Natural killer cell (primary cell): ENCODE measurements at regions not wholly inside any gene's neighbourhood (a gene's known extent, or its start where the extent isn't known, plus 50 kb on each side); places are given as distances from the start of the nearest gene placed in this dataset.

Source experiments
- ATAC-seq, 3 donors: fragments of 150-1000 bp in 2 of 3; fragments of 200-7000 bp in 1 of 3; cut with Tn5 transposase; 1 replicate in 1 of 3; 2 replicates in 2 of 3; pipeline ENCODE4 v1.10.0; 2021; ENCODE audit warnings: mild to moderate bottlenecking in 2 of 3, moderate library complexity in 2 of 3
- DNase-seq, 2 donors: peaks; one replicate each; pipeline versions ENCODE4 v3.0.0 to v3.0.0-alpha.2; 2013 to 2021; ENCODE audit warnings: mixed read lengths in 1 of 2
- H3K27ac ChIP-seq: one replicate; pipeline ENCODE4 v1.5.1; 2013; ENCODE audit warnings: mild to moderate bottlenecking, low read length
- H3K27me3 ChIP-seq: one replicate; pipeline ENCODE4 v1.6.1; 2013; ENCODE audit warnings: low read length; ENCODE audit not compliant: control insufficient read depth, insufficient read depth
- H3K36me3 ChIP-seq: one replicate; pipeline ENCODE4 v1.6.1; 2013; ENCODE audit warnings: low read length; ENCODE audit not compliant: control insufficient read depth, insufficient read depth
- H3K4me1 ChIP-seq: one replicate; pipeline ENCODE4 v1.6.1; 2013; ENCODE audit warnings: low read length; ENCODE audit not compliant: control insufficient read depth, insufficient read depth
- H3K4me3 ChIP-seq: one replicate; pipeline ENCODE4 v1.5.1; 2013; ENCODE audit warnings: low read length
- H3K9me3 ChIP-seq: one replicate; pipeline ENCODE4 v1.6.1; 2013; ENCODE audit warnings: low read length; ENCODE audit not compliant: control insufficient read depth, insufficient read depth
- H3K27ac Mint-ChIP-seq, 2 donors: one replicate each; pipeline ENCODE4 v1.8.0; 2022; ENCODE audit warnings: mild to moderate bottlenecking in 2 of 2, mixed read lengths in 2 of 2, moderate library complexity in 1 of 2
- H3K27me3 Mint-ChIP-seq, 2 donors: one replicate each; pipeline ENCODE4 v1.8.0; 2022; ENCODE audit warnings: low read depth in 2 of 2, mixed read lengths in 2 of 2
- H3K36me3 Mint-ChIP-seq: one replicate; pipeline ENCODE4 v1.8.0; 2022; ENCODE audit warnings: mixed read lengths
- H3K4me1 Mint-ChIP-seq, 2 donors: one replicate each; pipeline ENCODE4 v1.8.0; 2022; ENCODE audit warnings: mixed read lengths in 2 of 2
- H3K4me3 Mint-ChIP-seq: one replicate; pipeline ENCODE4 v1.8.0; 2022; ENCODE audit warnings: mild to moderate bottlenecking, moderate library complexity, mixed read lengths
- H3K9me3 Mint-ChIP-seq, 2 donors: one replicate each; pipeline ENCODE4 v1.8.0; 2022; ENCODE audit warnings: mixed read lengths in 2 of 2
- CTCF ChIP-seq: fragments of 200-600 bp; IDR thresholded peaks from one replicate; pipeline ENCODE4 v1.8.0; 2022; ENCODE audit warnings: antibody characterized with exemption
- WGBS: methylation state at CpG from one replicate; pipeline ENCODE4 v1.1.7; 2013; ENCODE audit warnings: missing lambda C conversion rate; ENCODE audit not compliant: insufficient coverage; 5-methylcytosine and 5-hydroxymethylcytosine counted together
- intact Hi-C: fragments of 100-400 bp; cut with micrococcal nuclease; formaldehyde crosslinking; loops from one replicate; pipeline ENCODE4 v1.14.2; 2022

GRCh38 chr13:111399776-111400538 lies 79.5 kb downstream of the TEX29 start:
- 90% methylated on average over 18 of the region's 18 CpGs for WGBS
- Mint-ChIP-seq H3K27me3 (peaks cover 0 to 4% of the 10 kb centered on the region in 2 donors), H3K36me3 (no peaks in the 10 kb centered on the region), H3K9me3 (no peaks in the 10 kb centered on the region), H3K27ac (no peak overlapping the region), H3K4me1 (no peaks in the 10 kb centered on the region), H3K4me3 (no peak overlapping the region)
- Histone ChIP-seq H3K9me3 (no peaks in the 10 kb centered on the region), H3K4me3 (no peak overlapping the region), H3K36me3 (no peaks in the 10 kb centered on the region), H3K27me3 (no peaks in the 10 kb centered on the region), H3K4me1 (no peaks in the 10 kb centered on the region), H3K27ac (no peak overlapping the region)
- intact Hi-C loops, result no loop called here
- DNase-seq, result peak in 1 of 2 donors; percentile 4
- ATAC-seq, result no peak
- no peak for TF ChIP-seq CTCF

GRCh38 chr13:111401151-111401550 lies 80.7 kb downstream of the TEX29 start:
- H3K27ac Mint-ChIP-seq, result no peak overlapping the region
- H3K4me1 Mint-ChIP-seq, result no peaks in the 10 kb centered on the region
- Histone ChIP-seq H3K4me3 (no peak overlapping the region), H3K27ac (no peak overlapping the region), H3K27me3 (no peaks in the 10 kb centered on the region), H3K4me1 (no peaks in the 10 kb centered on the region), H3K9me3 (no peaks in the 10 kb centered on the region), H3K36me3 (no peaks in the 10 kb centered on the region)
- H3K4me3 Mint-ChIP-seq, result no peak overlapping the region
- intact Hi-C loops, result no loop called here
- DNase-seq (no peak), ATAC-seq (no peak)
- no peak for TF ChIP-seq CTCF
- no peaks in the 10 kb centered on the region for H3K36me3 Mint-ChIP-seq
- WGBS, result 87% methylated on average over 6 of the region's 6 CpGs
- H3K27me3 Mint-ChIP-seq, result peaks cover 6 to 7% of the 10 kb centered on the region in 2 donors
- no peaks in the 10 kb centered on the region for H3K9me3 Mint-ChIP-seq

- Histone ChIP-seq H3K36me3 (no peaks in the 10 kb centered on the region), H3K27me3 (no peaks in the 10 kb centered on the region), H3K4me3 (no peak overlapping the region), H3K4me1 (no peaks in the 10 kb centered on the region), H3K27ac (no peak overlapping the region), H3K9me3 (no peaks in the 10 kb centered on the region)
- DNase-seq, result no peak
- no peaks in the 10 kb centered on the region for H3K36me3 Mint-ChIP-seq
- no peaks in the 10 kb centered on the region for H3K9me3 Mint-ChIP-seq
- H3K27me3 Mint-ChIP-seq, result peaks cover 7 to 11% of the 10 kb centered on the region in 2 donors
- H3K27ac Mint-ChIP-seq, result no peak overlapping the region
- 89% methylated on average over 14 of the region's 14 CpGs for WGBS
- H3K4me1 Mint-ChIP-seq, result no peaks in the 10 kb centered on the region
- ATAC-seq, result no peak
- no peak overlapping the region for H3K4me3 Mint-ChIP-seq
- TF ChIP-seq CTCF, result no peak
- intact Hi-C loops, result no loop called here
Observed at GRCh38 chr13:111401755-111402154, 81.3 kb downstream of the TEX29 start.

GRCh38 chr13:111402441-111402840 lies 82.0 kb downstream of the TEX29 start:
- H3K36me3 Mint-ChIP-seq, result no peaks in the 10 kb centered on the region
- H3K4me3 Mint-ChIP-seq, result no peak overlapping the region
- DNase-seq (no peak), ATAC-seq (no peak)
- peaks cover 7 to 11% of the 10 kb centered on the region in 2 donors for H3K27me3 Mint-ChIP-seq
- TF ChIP-seq CTCF, result no peak
- Histone ChIP-seq H3K27me3 (no peaks in the 10 kb centered on the region), H3K4me3 (no peak overlapping the region), H3K27ac (no peak overlapping the region), H3K36me3 (no peaks in the 10 kb centered on the region), H3K9me3 (no peaks in the 10 kb centered on the region), H3K4me1 (no peaks in the 10 kb centered on the region)
- no peak overlapping the region for H3K27ac Mint-ChIP-seq
- H3K4me1 Mint-ChIP-seq, result no peaks in the 10 kb centered on the region
- intact Hi-C loops, result no loop called here
- WGBS, result 92% methylated on average over 15 of the region's 15 CpGs
- H3K9me3 Mint-ChIP-seq, result no peaks in the 10 kb centered on the region
